Keratinocyte (primary cell): ENCODE measurements at regions not wholly inside any gene's neighbourhood (a gene's known extent, or its start where the extent isn't known, plus 50 kb on each side); places are given as distances from the start of the nearest gene placed in this dataset.

Experiments
- CTCF ChIP-seq, 3 experiments: IDR thresholded peaks in 1 of 3; conservative IDR thresholded peaks in 1 of 3; optimal IDR thresholded peaks in 1 of 3; 2 replicates in 2 of 3; 3 replicates in 1 of 3; pipeline versions ENCODE3 to v1.5.1; 2011; ENCODE audit warnings: low read length in 3 of 3, mild to moderate bottlenecking in 3 of 3, moderate library complexity in 2 of 3, control low read depth in 1 of 3, inconsistent platforms in 1 of 3; ENCODE audit not compliant: insufficient read depth in 2 of 3; ENCODE audit errors: extremely low read depth in 1 of 3
- EZH2 ChIP-seq: IDR thresholded peaks from one replicate; pipeline ENCODE4 v1.6.1; 2012; ENCODE audit warnings: inconsistent platforms, mild to moderate bottlenecking, low read length, moderate library complexity

DNA sequence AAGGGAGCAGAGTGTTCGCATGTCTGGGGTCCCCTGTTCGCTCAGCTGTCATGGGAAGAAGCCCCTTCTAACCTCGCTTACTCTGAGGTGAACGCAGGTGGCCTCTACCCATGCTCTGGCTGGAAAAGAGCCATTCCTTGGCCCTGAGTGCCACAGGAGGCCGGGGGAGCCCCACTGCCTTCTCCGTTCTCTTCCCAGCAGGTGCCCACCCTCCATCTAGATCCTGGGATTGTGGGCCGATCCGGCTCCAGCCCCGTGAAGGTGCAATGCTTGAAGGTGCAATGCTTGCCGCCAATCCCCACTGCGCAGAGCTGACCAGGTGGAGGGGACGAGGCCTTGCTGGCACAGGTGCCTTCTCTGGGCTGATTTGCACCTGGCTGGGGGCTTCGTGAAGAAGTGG lies 95.4 kb downstream of the MRPL36 start:
- TF ChIP-seq EZH2 (no peak), CTCF (optimal IDR thresholded peaks at IDR 0.05 in 1 of 3, IDR thresholded peaks at IDR 0.05 in 1 of 3, conservative IDR thresholded peaks at IDR 0.05 in 1 of 3; ENCODE audit: extremely low read depth in 1 of 3, insufficient read depth in 2 of 3, low read length in 3 of 3) (no peak)
